ENCODE measurements at regions not wholly inside any gene's neighbourhood (a gene's known extent, or its start where the extent isn't known, plus 50 kb on each side); places are given as distances from the start of the nearest gene placed in this dataset.

GRCh38 chr3:154990543-154990942, 89.6 kb upstream of the MME start:
- H3K27me3 Mint-ChIP-seq (ENCODE audit: insufficient read depth): no peaks in the 10 kb centered on the region; the same call in 1 of the 2 replicates
- no peaks in the 10 kb centered on the region for H3K9me3 Mint-ChIP-seq
- no peaks in the 10 kb centered on the region for H3K4me1 Mint-ChIP-seq (ENCODE audit: low read depth)
- H3K4me3 Mint-ChIP-seq: no peak overlapping the region
- H3K27ac Mint-ChIP-seq: no peak overlapping the region
- no peak for DNase-seq
- no peaks in the 10 kb centered on the region for H3K36me3 Mint-ChIP-seq (ENCODE audit: low read depth)
- no peak for TF ChIP-seq CTCF (IDR thresholded peaks at IDR 0.05)

DNA sequence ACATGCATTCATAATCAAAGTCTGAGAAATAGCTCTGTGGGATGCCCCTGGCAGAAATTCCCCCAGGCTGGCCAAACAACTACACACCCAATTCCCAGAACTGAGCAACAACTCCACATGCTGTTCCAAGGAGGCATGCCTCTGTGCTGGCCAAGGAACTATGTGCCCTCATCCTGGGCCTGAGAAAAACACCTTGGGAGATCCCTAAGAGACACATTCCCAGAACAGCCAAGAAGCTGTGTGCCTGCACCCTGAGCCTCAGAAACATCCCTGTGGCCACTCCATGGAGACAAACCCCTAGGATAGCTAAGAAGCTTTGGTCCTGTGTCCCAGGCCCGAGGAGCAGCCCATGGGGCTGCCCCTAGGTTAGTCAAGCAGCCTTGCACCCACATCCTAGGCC, 92.3 kb upstream of the MME start:
- Mint-ChIP-seq H3K4me1 (ENCODE audit: low read depth) (no peaks in the 10 kb centered on the region), H3K27me3 (ENCODE audit: insufficient read depth) (no peaks in the 10 kb centered on the region; the same call in 1 of the 2 replicates), H3K36me3 (ENCODE audit: low read depth) (no peaks in the 10 kb centered on the region), H3K9me3 (no peaks in the 10 kb centered on the region), H3K4me3 (no peak overlapping the region), H3K27ac (no peak overlapping the region)
- no peak for DNase-seq
- TF ChIP-seq CTCF (IDR thresholded peaks at IDR 0.05): no peak

- DNase-seq: no peak
Observed at GRCh38 chr3:154981664-154982063, 98.5 kb upstream of the MME start.

DNA sequence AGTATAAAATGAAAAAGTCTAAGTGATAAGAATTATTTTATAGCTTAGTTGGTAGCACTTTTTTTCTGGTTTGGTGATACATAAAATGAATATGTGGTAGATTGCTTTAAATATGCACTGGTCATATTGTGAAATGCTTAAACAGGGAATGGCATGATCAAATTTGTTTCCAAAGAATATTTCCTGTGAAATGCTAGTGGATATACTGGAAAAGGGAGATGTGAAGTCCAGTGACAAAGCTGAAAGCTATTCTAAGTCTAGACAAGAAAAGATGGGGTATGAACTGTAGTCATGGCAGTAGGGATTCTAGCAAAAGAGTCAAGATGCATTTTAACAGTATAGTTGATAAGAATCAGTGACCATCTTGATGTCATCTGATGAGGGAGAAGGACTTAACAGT, 98.9 kb upstream of the MME start:
- Mint-ChIP-seq H3K9me3 (no peaks in the 10 kb centered on the region), H3K4me1 (ENCODE audit: low read depth) (peaks cover 6% of the 10 kb centered on the region; the same call in 1 of the 2 replicates), H3K36me3 (ENCODE audit: low read depth) (no peaks in the 10 kb centered on the region), H3K27me3 (ENCODE audit: insufficient read depth) (no peaks in the 10 kb centered on the region), H3K27ac (no peak overlapping the region), H3K4me3 (no peak overlapping the region)
- TF ChIP-seq CTCF (IDR thresholded peaks at IDR 0.05): no peak
- peak; percentile 28 for DNase-seq

More at GRCh38 chr3:154981664-154982063, 98.5 kb upstream of the MME start:
- H3K36me3 Mint-ChIP-seq (ENCODE audit: low read depth): no peaks in the 10 kb centered on the region
- no peaks in the 10 kb centered on the region for H3K27me3 Mint-ChIP-seq (ENCODE audit: insufficient read depth)
- no peaks in the 10 kb centered on the region for H3K9me3 Mint-ChIP-seq
- H3K4me1 Mint-ChIP-seq (ENCODE audit: low read depth): peaks cover 6% of the 10 kb centered on the region; the same call in 1 of the 2 replicates
- TF ChIP-seq CTCF (IDR thresholded peaks at IDR 0.05): no peak
- H3K4me3 Mint-ChIP-seq: no peak overlapping the region
- no peak overlapping the region for H3K27ac Mint-ChIP-seq

- Mint-ChIP-seq H3K36me3 (ENCODE audit: low read depth) (no peaks in the 10 kb centered on the region), H3K4me3 (no peak overlapping the region), H3K27me3 (ENCODE audit: insufficient read depth) (no peaks in the 10 kb centered on the region), H3K9me3 (no peaks in the 10 kb centered on the region), H3K4me1 (ENCODE audit: low read depth) (peaks cover 6% of the 10 kb centered on the region; the same call in 1 of the 2 replicates), H3K27ac (no peak overlapping the region)
- DNase-seq: no peak
- no peak for TF ChIP-seq CTCF (IDR thresholded peaks at IDR 0.05)
Observed at GRCh38 chr3:154979331-154979730, 100.8 kb upstream of the MME start.

GRCh38 chr3:154977666-154978065, 102.5 kb upstream of the MME start:
- H3K27ac Mint-ChIP-seq: no peak overlapping the region
- no peaks in the 10 kb centered on the region for H3K27me3 Mint-ChIP-seq (ENCODE audit: insufficient read depth)
- no peak overlapping the region for H3K4me3 Mint-ChIP-seq
- H3K9me3 Mint-ChIP-seq: no peaks in the 10 kb centered on the region
- H3K36me3 Mint-ChIP-seq (ENCODE audit: low read depth): no peaks in the 10 kb centered on the region
- no peak for DNase-seq
- peaks cover 22% of the 10 kb centered on the region for H3K4me1 Mint-ChIP-seq (ENCODE audit: low read depth)
- TF ChIP-seq CTCF (IDR thresholded peaks at IDR 0.05): no peak

All from HFFc6 (cell line).